Gastrocnemius medialis (tissue), 4 donors: ENCODE measurements at regions not wholly inside any gene's neighbourhood (a gene's known extent, or its start where the extent isn't known, plus 50 kb on each side); places are given as distances from the start of the nearest gene placed in this dataset.

Source experiments
- CTCF ChIP-seq, 5 experiments: fragments of 450-650 bp in 3 of 5; fragments of 200-600 bp in 2 of 5; sonication (generic) in 2 of 5; IDR thresholded peaks in 4 of 5; conservative IDR thresholded peaks in 1 of 5; 1 replicate in 4 of 5; 2 replicates in 1 of 5; pipeline ENCODE4 v1.5.1; 2016 to 2019; ENCODE audit warnings: antibody characterized with exemption in 5 of 5, mild to moderate bottlenecking in 3 of 5, moderate library complexity in 3 of 5
- POLR2A ChIP-seq, 2 donors: fragments of 450-650 bp; IDR thresholded peaks; one replicate each; pipeline ENCODE4 v1.6.1; 2017; ENCODE audit warnings: antibody characterized with exemption in 2 of 2, mild to moderate bottlenecking in 2 of 2, moderate library complexity in 2 of 2

- TF ChIP-seq CTCF (IDR thresholded peaks at IDR 0.05 in 4 of 5, conservative IDR thresholded peaks at IDR 0.05 in 1 of 5) (no peak), POLR2A (IDR thresholded peaks at IDR 0.05) (no peak)
These were observed 264.2 kb downstream of the BMP4 start for GRCh38 chr14:53692451-53692850.
